ENCODE measurements at regions not wholly inside any gene's neighbourhood (a gene's known extent, or its start where the extent isn't known, plus 50 kb on each side); places are given as distances from the start of the nearest gene placed in this dataset.

- TF ChIP-seq ZNF414 (CRISPR knock-in tag; IDR thresholded peaks at IDR 0.05) = no peak
- TF ChIP-seq SP140L (CRISPR knock-in tag; IDR thresholded peaks at IDR 0.05; ENCODE audit: borderline replicate concordance) = no peak
- TF ChIP-seq ZNF484 (CRISPR knock-in tag; IDR thresholded peaks at IDR 0.05; ENCODE audit: borderline replicate concordance, low read depth) = no peak
Observed at GRCh38 chr10:63057509-63057908, 75.6 kb upstream of the NRBF2 start (continued).

DNA sequence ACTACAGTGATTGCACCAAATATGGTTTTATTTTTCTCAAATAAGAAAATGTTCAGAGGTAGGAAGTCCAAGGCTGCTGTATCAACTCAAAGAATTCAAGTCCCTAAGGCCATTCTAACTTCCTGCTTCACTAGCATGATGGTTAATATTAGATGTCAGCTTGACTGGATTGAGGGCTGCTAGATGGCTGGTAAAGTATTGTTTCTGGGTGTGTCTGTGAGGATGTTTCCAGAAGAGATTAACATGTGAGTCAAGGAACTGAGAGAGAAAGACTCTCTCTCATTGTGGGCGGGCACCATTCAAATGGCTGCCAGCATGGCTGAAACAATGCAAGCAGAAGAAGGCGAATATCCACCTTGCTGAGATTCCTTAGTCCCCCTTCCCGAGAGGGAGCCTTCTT lies 77.4 kb upstream of the NRBF2 start:
- no peaks in the 10 kb centered on the region for H4K20me1 ChIP-seq (ENCODE audit: insufficient read depth, low read length)
- H3K27me3 ChIP-seq (ENCODE audit: control insufficient read depth in 1 of 2, insufficient read depth in 2 of 2, low read length in 2 of 2) = no peaks in the 10 kb centered on the region; a peak in 1 of 5 replicates
- DNase-seq (ENCODE audit: low spot score) (no peak), FAIRE-seq (no peak), ATAC-seq (no peak)
- CTCF ChIA-PET (ENCODE audit: low intra/inter-chr PET ratio, low total read pairs) = no interaction called here
- H3K4me3 ChIP-seq (replicated peaks in 1 of 3; ENCODE audit: insufficient read depth in 1 of 3, low read depth in 2 of 3, low read length in 3 of 3) = no peak overlapping the region
- BruUV-seq (replicated peaks) = no TSS peak
- H2AFZ ChIP-seq (ENCODE audit: low read length) = no peak overlapping the region
- no peak overlapping the region for H3K4me2 ChIP-seq (ENCODE audit: low read depth, low read length)
- H3K79me2 ChIP-seq (ENCODE audit: insufficient read depth, low read length) = no peaks in the 10 kb centered on the region
- in situ Hi-C loops (cut with HindIII; ENCODE audit: extremely low pct_ligation_motif_present, low pct_unique_long_range_greater_than_20kb) (no loop called here), intact Hi-C loops (cut with micrococcal nuclease; ENCODE audit: unreplicated experiment) (no loop called here)
- POLR2A ChIA-PET = no interaction called here
- H3K9ac ChIP-seq (ENCODE audit: insufficient read depth, low read depth, low read length) = no peak overlapping the region
- TF ChIP-seq LCORL (IDR thresholded peaks at IDR 0.05) = no peak
- TF ChIP-seq LCORL (CRISPR knock-in tag; IDR thresholded peaks at IDR 0.05) = no peak
- TF ChIP-seq ZNF773 (CRISPR knock-in tag; IDR thresholded peaks at IDR 0.05; ENCODE audit: borderline replicate concordance) = no peak
- TF ChIP-seq SIN3A (IDR thresholded peaks at IDR 0.05; ENCODE audit: borderline replicate concordance, low read depth, low read length) = no peak
- TF ChIP-seq ZNF441 (CRISPR knock-in tag; IDR thresholded peaks at IDR 0.05; ENCODE audit: borderline replicate concordance) = no peak
- TF ChIP-seq KMT2A (CRISPR knock-in tag; IDR thresholded peaks at IDR 0.05) = no peak
- no peak for TF ChIP-seq ZFP1 (CRISPR knock-in tag; IDR thresholded peaks at IDR 0.05)
- TF ChIP-seq, protein P1, sequence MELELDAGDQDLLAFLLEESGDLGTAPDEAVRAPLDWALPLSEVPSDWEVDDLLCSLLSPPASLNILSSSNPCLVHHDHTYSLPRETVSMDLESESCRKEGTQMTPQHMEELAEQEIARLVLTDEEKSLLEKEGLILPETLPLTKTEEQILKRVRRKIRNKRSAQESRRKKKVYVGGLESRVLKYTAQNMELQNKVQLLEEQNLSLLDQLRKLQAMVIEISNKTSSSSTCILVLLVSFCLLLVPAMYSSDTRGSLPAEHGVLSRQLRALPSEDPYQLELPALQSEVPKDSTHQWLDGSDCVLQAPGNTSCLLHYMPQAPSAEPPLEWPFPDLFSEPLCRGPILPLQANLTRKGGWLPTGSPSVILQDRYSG (CRISPR knock-in tag; IDR thresholded peaks at IDR 0.05) = no peak
- no peak for TF ChIP-seq NR3C1 (CRISPR knock-in tag; IDR thresholded peaks at IDR 0.05)
- no peaks in the 10 kb centered on the region for H3K36me3 ChIP-seq (replicated peaks in 1 of 2; ENCODE audit: control insufficient read depth in 1 of 2, insufficient read depth in 2 of 2, low read length in 2 of 2)
- H3K4me1 ChIP-seq (ENCODE audit: insufficient read depth, low read length) = no peaks in the 10 kb centered on the region
- 14% methylated on average over 3 of the region's 3 CpGs for WGBS (ENCODE audit: low lambda C conversion rate)
- no peak overlapping the region for H3K27ac ChIP-seq (ENCODE audit: extremely low read length, insufficient read depth, low read length)
- no peaks in the 10 kb centered on the region for H3K9me3 ChIP-seq (ENCODE audit: low read length)
